DND-41 (cell line): ENCODE measurements at regions not wholly inside any gene's neighbourhood (a gene's known extent, or its start where the extent isn't known, plus 50 kb on each side); places are given as distances from the start of the nearest gene placed in this dataset.

ENCODE experiments used
- EZH2 ChIP-seq: IDR thresholded peaks from 3 replicates; pipeline ENCODE4 v1.6.1; 2012; ENCODE audit warnings: borderline replicate concordance, low read depth, mild to moderate bottlenecking, moderate library complexity, low read length, inconsistent platforms; ENCODE audit not compliant: severe bottlenecking
- TF ChIP-seq, protein P1 (sequence below): IDR thresholded peaks from 2 replicates; pipeline ENCODE4 v1.5.1; 2012; ENCODE audit warnings: borderline replicate concordance, low read length, moderate library complexity, mild to moderate bottlenecking; ENCODE audit not compliant: poor library complexity, severe bottlenecking; ENCODE audit errors: extremely low read depth

DNA sequence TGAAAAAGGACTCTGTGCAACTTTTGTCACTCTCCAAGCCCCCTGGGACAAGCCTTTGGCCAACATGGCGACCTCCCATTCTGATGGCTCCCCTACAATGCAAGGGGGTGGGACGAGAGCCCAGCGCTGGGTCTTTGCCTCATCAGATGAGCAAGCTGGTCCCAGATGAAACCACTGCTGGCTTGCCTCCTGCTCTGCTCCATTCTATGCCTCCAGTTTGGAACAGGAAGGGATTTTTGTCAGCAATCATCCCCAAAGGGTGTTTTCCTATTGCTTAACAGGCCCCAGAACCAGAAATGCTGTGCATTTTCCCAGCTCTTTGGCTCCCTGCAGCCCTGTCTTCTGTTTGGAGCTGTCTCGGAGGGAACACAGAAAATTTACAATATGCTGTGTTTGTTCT, 412.7 kb downstream of the MAFB start:
- TF ChIP-seq, protein P1, sequence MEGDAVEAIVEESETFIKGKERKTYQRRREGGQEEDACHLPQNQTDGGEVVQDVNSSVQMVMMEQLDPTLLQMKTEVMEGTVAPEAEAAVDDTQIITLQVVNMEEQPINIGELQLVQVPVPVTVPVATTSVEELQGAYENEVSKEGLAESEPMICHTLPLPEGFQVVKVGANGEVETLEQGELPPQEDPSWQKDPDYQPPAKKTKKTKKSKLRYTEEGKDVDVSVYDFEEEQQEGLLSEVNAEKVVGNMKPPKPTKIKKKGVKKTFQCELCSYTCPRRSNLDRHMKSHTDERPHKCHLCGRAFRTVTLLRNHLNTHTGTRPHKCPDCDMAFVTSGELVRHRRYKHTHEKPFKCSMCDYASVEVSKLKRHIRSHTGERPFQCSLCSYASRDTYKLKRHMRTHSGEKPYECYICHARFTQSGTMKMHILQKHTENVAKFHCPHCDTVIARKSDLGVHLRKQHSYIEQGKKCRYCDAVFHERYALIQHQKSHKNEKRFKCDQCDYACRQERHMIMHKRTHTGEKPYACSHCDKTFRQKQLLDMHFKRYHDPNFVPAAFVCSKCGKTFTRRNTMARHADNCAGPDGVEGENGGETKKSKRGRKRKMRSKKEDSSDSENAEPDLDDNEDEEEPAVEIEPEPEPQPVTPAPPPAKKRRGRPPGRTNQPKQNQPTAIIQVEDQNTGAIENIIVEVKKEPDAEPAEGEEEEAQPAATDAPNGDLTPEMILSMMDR: no peak
- no peak for TF ChIP-seq EZH2
